HCT116 (cell line): ENCODE measurements at regions not wholly inside any gene's neighbourhood (a gene's known extent, or its start where the extent isn't known, plus 50 kb on each side); places are given as distances from the start of the nearest gene placed in this dataset.

ENCODE experiments used
- ATAC-seq: fragments of 200-7000 bp; cut with Tn5 transposase; 2 replicates; pipeline ENCODE4 v1.9.1; 2020; ENCODE audit warnings: mild to moderate bottlenecking, moderate library complexity
- BruUV-seq: library from RNA; stranded (reverse); fragments of 400-500 nt; replicated peaks from 2 replicates; lab custom pipeline; 2021; lab: Mats Ljungman, UMichigan
- CTCF ChIA-PET: fragments of 300-600 bp; sonication (Branson Sonifier 250); formaldehyde crosslinking; loops from one replicate; lab custom pipeline; 2021; ENCODE audit warnings: antibody characterized with exemption; lab: Charles Lee
- POLR2A ChIA-PET: fragments of 300-600, 350-600 bp; sonication (Branson Sonifier 250); formaldehyde crosslinking; loops from one replicate; lab custom pipeline; 2021; ENCODE audit warnings: antibody characterized with exemption; lab: Charles Lee
- RAD21 ChIA-PET, 2 experiments: fragments of 300-600 bp; sonication (Branson Sonifier 250); formaldehyde crosslinking; loops; one replicate each; lab custom pipeline; 2023; ENCODE audit warnings: low total read pairs in 2 of 2; ENCODE audit not compliant: uncharacterized antibody in 2 of 2, unreplicated experiment in 2 of 2, low non-redundant PET in 1 of 2; lab: Charles Lee
- DNase-seq: peaks from one replicate; pipeline ENCODE4 v3.0.0-alpha.2; 2010; ENCODE audit warnings: low read depth, low spot score
- H2AFZ ChIP-seq: fragments of 200-600 bp; shearing (Covaris generic), sonication (generic); 2 replicates; pipeline ENCODE4 v1.6.1; 2017; ENCODE audit warnings: low read depth, mixed run types, mixed read lengths, antibody characterized with exemption, low read length; ENCODE audit not compliant: poor library complexity, severe bottlenecking
- H3K27ac ChIP-seq: 2 replicates; pipeline ENCODE4 v1.5.1; 2012; ENCODE audit warnings: low read depth, low read length
- H3K27me3 ChIP-seq: fragments of 200-600 bp; sonication (generic); 2 replicates; pipeline ENCODE4 v1.6.1; 2016; ENCODE audit warnings: mixed run types, low read length, mixed read lengths; ENCODE audit not compliant: insufficient read depth
- H3K36me3 ChIP-seq, 2 experiments: fragments of 200-500 bp in 1 of 2; fragments of 200-600 bp in 1 of 2; sonication (Bioruptor generic) in 1 of 2; sonication (generic) in 1 of 2; 2 replicates each; pipeline versions ENCODE4 v1.5.1 to v1.6.1; 2014 to 2016; ENCODE audit warnings: low read length in 2 of 2, inconsistent platforms in 1 of 2, mixed read lengths in 1 of 2, mixed run types in 1 of 2; ENCODE audit not compliant: insufficient read depth in 2 of 2, control insufficient read depth in 1 of 2
- H3K4me1 ChIP-seq, 2 experiments: fragments of 200-600 bp in 1 of 2; sonication (generic) in 1 of 2; 2 replicates each; pipeline versions ENCODE4 v1.5.1 to v1.6.1; 2012 to 2017; ENCODE audit warnings: low read length in 2 of 2, inconsistent platforms in 1 of 2, mild to moderate bottlenecking in 1 of 2, mixed read lengths in 1 of 2, mixed run types in 1 of 2, moderate library complexity in 1 of 2; ENCODE audit not compliant: insufficient read depth in 2 of 2, control insufficient read depth in 1 of 2
- H3K4me2 ChIP-seq: fragments of 200-600 bp; sonication (generic); 2 replicates; pipeline ENCODE4 v1.6.1; 2017; ENCODE audit warnings: mixed run types, low read length, mixed read lengths
- H3K4me3 ChIP-seq, 2 experiments: fragments of 200-600 bp in 1 of 2; sonication (generic) in 1 of 2; replicated peaks in 1 of 2; 2 replicates each; pipeline ENCODE4 v1.5.1; 2011 to 2016; ENCODE audit warnings: low read length in 2 of 2, control low read depth in 1 of 2, low read depth in 1 of 2, mild to moderate bottlenecking in 1 of 2, mixed read lengths in 1 of 2, mixed run types in 1 of 2
- H3K79me2 ChIP-seq: fragments of 200-600 bp; sonication (generic); 2 replicates; pipeline ENCODE4 v1.6.1; 2017; ENCODE audit warnings: mild to moderate bottlenecking, mixed run types, low read length, moderate library complexity, mixed read lengths; ENCODE audit not compliant: insufficient read depth
- H3K9ac ChIP-seq: fragments of 200-600 bp; sonication (generic); 2 replicates; pipeline ENCODE4 v1.6.1; 2016; ENCODE audit warnings: low read length, mixed read lengths
- H3K9me2 ChIP-seq: fragments of 200-600 bp; sonication (generic), shearing (Covaris generic); 2 replicates; pipeline ENCODE4 v1.6.1; 2017; ENCODE audit warnings: mixed run types, mild to moderate bottlenecking, moderate library complexity; ENCODE audit not compliant: insufficient read depth
- H3K9me3 ChIP-seq, 2 experiments: fragments of 200-500 bp in 1 of 2; fragments of 200-600 bp in 1 of 2; sonication (Bioruptor generic) in 1 of 2; sonication (generic) in 1 of 2; 2 replicates each; pipeline ENCODE4 v1.6.1; 2014 to 2017; ENCODE audit warnings: low read length in 2 of 2, mixed read lengths in 2 of 2, inconsistent platforms in 1 of 2, low read depth in 1 of 2, mild to moderate bottlenecking in 1 of 2, mixed run types in 1 of 2, moderate library complexity in 1 of 2; ENCODE audit not compliant: control insufficient read depth in 1 of 2, insufficient read depth in 1 of 2
- H4K20me1 ChIP-seq: fragments of 200-600 bp; sonication (generic), shearing (Covaris generic); 2 replicates; pipeline ENCODE4 v1.6.1; 2017; ENCODE audit warnings: mixed run types, mild to moderate bottlenecking, moderate library complexity; ENCODE audit not compliant: insufficient read depth
- EGR1 ChIP-seq: IDR thresholded peaks from 2 replicates; pipeline ENCODE4 v1.6.1; 2012; ENCODE audit warnings: low read depth
- POLR2A ChIP-seq: IDR thresholded peaks from 2 replicates; pipeline ENCODE4 v1.7.0; 2011; ENCODE audit warnings: borderline replicate concordance; ENCODE audit not compliant: insufficient read depth, insufficient read length; ENCODE audit errors: extremely low read depth
- TCF7L2 ChIP-seq: IDR thresholded peaks from 2 replicates; pipeline ENCODE4 v1.7.0; 2011; ENCODE audit warnings: borderline replicate concordance, inconsistent platforms; ENCODE audit not compliant: insufficient read depth, insufficient read length; ENCODE audit errors: extremely low read depth
- ZFX ChIP-seq: fragments of 450-650 bp; IDR thresholded peaks from 2 replicates; pipeline ENCODE4 v1.6.1; 2017
- intact Hi-C: fragments of 100-400 bp; cut with micrococcal nuclease; formaldehyde crosslinking; loops from 2 replicates; pipeline ENCODE4 v1.10.0; 2022
- TF ChIP-seq, protein P1 (sequence below): IDR thresholded peaks from 2 replicates; pipeline ENCODE4 v1.6.1; 2012; ENCODE audit warnings: low read depth

DNA sequence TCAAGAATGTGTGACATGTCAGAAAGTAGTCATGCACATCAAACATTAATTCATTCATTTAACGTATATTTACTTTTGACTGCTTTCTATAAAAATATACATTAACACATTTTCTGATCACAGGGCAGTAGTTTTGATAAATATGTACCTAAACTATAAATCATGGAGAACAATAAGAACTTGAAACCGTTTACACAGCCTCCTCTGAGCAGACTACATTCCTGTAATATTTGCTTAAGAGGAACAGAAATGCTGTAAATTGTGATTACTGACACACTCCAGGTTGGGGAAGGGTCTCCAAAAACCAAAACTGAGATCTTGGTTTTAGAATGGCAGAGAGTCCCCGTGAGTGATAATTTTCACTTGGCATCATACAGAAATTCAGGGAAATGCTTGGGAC is 120.7 kb upstream of the PPARGC1A start:
- H3K9me3 ChIP-seq, result peaks cover 0 to 17% of the 10 kb centered on the region in 2 experiments; a peak in 2 of 4 replicates
- ATAC-seq (no peak), DNase-seq (no peak)
- no TSS peak for BruUV-seq
- no peak overlapping the region for H3K9ac ChIP-seq
- intact Hi-C loops, result no loop called here
- H3K4me2 ChIP-seq, result no peak overlapping the region
- H3K36me3 ChIP-seq, result no peaks in the 10 kb centered on the region
- CTCF ChIA-PET, result no interaction called here
- POLR2A ChIA-PET, result no interaction called here
- no peaks in the 10 kb centered on the region for H3K9me2 ChIP-seq
- RAD21 ChIA-PET, result no interaction called here
- H4K20me1 ChIP-seq, result no peaks in the 10 kb centered on the region
- no peaks in the 10 kb centered on the region for H3K4me1 ChIP-seq
- no peak overlapping the region for H2AFZ ChIP-seq
- TF ChIP-seq POLR2A, result no peak
- TF ChIP-seq, protein P1, sequence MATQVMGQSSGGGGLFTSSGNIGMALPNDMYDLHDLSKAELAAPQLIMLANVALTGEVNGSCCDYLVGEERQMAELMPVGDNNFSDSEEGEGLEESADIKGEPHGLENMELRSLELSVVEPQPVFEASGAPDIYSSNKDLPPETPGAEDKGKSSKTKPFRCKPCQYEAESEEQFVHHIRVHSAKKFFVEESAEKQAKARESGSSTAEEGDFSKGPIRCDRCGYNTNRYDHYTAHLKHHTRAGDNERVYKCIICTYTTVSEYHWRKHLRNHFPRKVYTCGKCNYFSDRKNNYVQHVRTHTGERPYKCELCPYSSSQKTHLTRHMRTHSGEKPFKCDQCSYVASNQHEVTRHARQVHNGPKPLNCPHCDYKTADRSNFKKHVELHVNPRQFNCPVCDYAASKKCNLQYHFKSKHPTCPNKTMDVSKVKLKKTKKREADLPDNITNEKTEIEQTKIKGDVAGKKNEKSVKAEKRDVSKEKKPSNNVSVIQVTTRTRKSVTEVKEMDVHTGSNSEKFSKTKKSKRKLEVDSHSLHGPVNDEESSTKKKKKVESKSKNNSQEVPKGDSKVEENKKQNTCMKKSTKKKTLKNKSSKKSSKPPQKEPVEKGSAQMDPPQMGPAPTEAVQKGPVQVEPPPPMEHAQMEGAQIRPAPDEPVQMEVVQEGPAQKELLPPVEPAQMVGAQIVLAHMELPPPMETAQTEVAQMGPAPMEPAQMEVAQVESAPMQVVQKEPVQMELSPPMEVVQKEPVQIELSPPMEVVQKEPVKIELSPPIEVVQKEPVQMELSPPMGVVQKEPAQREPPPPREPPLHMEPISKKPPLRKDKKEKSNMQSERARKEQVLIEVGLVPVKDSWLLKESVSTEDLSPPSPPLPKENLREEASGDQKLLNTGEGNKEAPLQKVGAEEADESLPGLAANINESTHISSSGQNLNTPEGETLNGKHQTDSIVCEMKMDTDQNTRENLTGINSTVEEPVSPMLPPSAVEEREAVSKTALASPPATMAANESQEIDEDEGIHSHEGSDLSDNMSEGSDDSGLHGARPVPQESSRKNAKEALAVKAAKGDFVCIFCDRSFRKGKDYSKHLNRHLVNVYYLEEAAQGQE, result no peak
- TF ChIP-seq TCF7L2, result no peak
- no peak for TF ChIP-seq EGR1
- H3K4me3 ChIP-seq, result no peak overlapping the region
- H3K79me2 ChIP-seq, result no peaks in the 10 kb centered on the region
- H3K27me3 ChIP-seq, result no peaks in the 10 kb centered on the region
- H3K27ac ChIP-seq, result no peak overlapping the region

- H3K9ac ChIP-seq, result no peak overlapping the region
- POLR2A ChIA-PET, result no interaction called here
- intact Hi-C loops, result no loop called here
- no peaks in the 10 kb centered on the region for H3K27me3 ChIP-seq
- no peaks in the 10 kb centered on the region for H4K20me1 ChIP-seq
- DNase-seq, result no peak
- ATAC-seq, result no peak
- no peak overlapping the region for H3K27ac ChIP-seq
- no peaks in the 10 kb centered on the region for H3K9me2 ChIP-seq
- H3K4me3 ChIP-seq, result no peak overlapping the region
- H3K4me1 ChIP-seq, result no peaks in the 10 kb centered on the region
- BruUV-seq, result no TSS peak
- H3K4me2 ChIP-seq, result no peak overlapping the region
- no peak for TF ChIP-seq ZFX
- no peak overlapping the region for H2AFZ ChIP-seq
- H3K79me2 ChIP-seq, result no peaks in the 10 kb centered on the region
- RAD21 ChIA-PET, result no interaction called here
- CTCF ChIA-PET, result no interaction called here
- H3K9me3 ChIP-seq, result peaks cover 0 to 20% of the 10 kb centered on the region in 2 experiments; a peak in 2 of 4 replicates
- no peaks in the 10 kb centered on the region for H3K36me3 ChIP-seq
Observed at GRCh38 chr4:24007860-24008261, 118.0 kb upstream of the PPARGC1A start.
